ENCODE measurements at regions not wholly inside any gene's neighbourhood (a gene's known extent, or its start where the extent isn't known, plus 50 kb on each side); places are given as distances from the start of the nearest gene placed in this dataset.

DNA sequence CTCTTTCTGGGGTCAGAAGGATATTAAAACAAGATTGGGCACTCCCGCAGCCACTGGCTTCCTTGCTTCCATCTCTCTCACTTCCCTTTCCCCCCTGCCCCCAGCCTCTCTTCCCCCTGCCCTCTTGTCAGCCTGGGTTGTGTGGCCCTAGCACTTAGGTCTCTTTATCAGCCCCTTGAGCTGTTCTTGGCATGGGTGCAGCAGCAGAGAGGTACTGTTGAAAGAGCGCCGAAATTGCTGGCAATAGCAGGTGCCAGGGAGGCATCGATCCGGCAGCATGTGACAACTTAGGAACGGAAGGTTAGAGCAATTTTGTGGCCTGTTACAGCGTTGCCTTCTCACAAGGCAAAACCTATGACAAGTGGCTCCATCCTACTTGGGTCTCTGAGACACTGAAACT, 333.1 kb upstream of the IGFBP7 start:
- Mint-ChIP-seq H3K27ac (no peak overlapping the region), H3K4me3 (no peak overlapping the region), H3K9me3 (no peaks in the 10 kb centered on the region), H3K27me3 (ENCODE audit: low read depth, poor library complexity) (no peaks in the 10 kb centered on the region), H3K4me1 (peaks cover 53% of the 10 kb centered on the region), H3K36me3 (ENCODE audit: low read depth) (no peaks in the 10 kb centered on the region)
- no peak for DNase-seq
- TF ChIP-seq, protein P1, sequence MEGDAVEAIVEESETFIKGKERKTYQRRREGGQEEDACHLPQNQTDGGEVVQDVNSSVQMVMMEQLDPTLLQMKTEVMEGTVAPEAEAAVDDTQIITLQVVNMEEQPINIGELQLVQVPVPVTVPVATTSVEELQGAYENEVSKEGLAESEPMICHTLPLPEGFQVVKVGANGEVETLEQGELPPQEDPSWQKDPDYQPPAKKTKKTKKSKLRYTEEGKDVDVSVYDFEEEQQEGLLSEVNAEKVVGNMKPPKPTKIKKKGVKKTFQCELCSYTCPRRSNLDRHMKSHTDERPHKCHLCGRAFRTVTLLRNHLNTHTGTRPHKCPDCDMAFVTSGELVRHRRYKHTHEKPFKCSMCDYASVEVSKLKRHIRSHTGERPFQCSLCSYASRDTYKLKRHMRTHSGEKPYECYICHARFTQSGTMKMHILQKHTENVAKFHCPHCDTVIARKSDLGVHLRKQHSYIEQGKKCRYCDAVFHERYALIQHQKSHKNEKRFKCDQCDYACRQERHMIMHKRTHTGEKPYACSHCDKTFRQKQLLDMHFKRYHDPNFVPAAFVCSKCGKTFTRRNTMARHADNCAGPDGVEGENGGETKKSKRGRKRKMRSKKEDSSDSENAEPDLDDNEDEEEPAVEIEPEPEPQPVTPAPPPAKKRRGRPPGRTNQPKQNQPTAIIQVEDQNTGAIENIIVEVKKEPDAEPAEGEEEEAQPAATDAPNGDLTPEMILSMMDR (IDR thresholded peaks at IDR 0.05) = no peak

DNA sequence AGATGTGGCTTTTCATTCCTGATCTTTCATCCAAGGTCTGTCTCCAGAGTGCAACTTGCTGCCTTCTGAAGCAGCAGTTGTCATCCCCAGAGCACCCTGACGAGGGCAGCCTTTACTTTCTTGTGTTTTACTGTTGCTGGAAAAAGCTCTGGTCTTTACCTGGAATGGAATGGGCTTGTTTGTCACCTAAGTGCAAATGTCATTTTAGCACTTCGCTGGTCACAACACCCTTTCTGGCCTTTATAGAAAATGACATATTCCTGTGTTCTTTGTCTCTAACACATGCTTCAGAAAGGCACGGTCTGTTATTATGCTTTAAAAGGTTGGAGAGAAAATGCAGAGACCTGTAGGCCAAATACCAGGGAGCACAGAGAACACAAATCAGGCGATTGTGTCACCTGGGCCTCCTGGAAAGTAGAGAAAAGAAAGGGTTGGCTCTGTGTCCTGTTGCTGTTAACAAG, 332.7 kb upstream of the IGFBP7 start:
- Mint-ChIP-seq H3K9me3 (no peaks in the 10 kb centered on the region), H3K4me1 (peaks cover 53% of the 10 kb centered on the region), H3K27ac (no peak overlapping the region), H3K4me3 (no peak overlapping the region), H3K36me3 (ENCODE audit: low read depth) (no peaks in the 10 kb centered on the region), H3K27me3 (ENCODE audit: low read depth, poor library complexity) (no peaks in the 10 kb centered on the region)
- TF ChIP-seq, protein P1 (IDR thresholded peaks at IDR 0.05) = peak; percentile 90
- peak; percentile 67 for DNase-seq

DNA sequence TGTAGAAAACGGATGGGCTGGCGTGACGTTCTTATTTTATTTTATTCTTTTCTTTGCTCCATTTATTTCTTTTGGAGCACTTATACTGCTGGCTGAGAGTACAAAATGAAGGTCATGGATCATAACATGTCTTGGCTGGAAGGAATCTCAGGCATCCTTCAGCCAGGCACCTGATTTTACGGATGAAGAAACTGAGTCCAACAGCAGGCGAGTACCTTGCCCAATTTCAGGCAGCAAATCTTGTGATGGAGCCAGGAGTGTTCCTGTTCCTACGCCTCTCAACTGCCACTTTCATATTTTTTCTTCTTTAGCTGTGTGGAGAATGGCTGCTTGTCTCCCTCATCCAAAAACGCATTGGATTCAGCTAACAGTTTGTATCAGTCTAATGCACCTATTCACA, 332.1 kb upstream of the IGFBP7 start:
- Mint-ChIP-seq H3K36me3 (ENCODE audit: low read depth) (no peaks in the 10 kb centered on the region), H3K27ac (no peak overlapping the region), H3K9me3 (no peaks in the 10 kb centered on the region), H3K27me3 (ENCODE audit: low read depth, poor library complexity) (no peaks in the 10 kb centered on the region), H3K4me3 (no peak overlapping the region), H3K4me1 (peaks cover 53% of the 10 kb centered on the region)
- DNase-seq = no peak
- TF ChIP-seq, protein P1 (IDR thresholded peaks at IDR 0.05) = no peak

DNA sequence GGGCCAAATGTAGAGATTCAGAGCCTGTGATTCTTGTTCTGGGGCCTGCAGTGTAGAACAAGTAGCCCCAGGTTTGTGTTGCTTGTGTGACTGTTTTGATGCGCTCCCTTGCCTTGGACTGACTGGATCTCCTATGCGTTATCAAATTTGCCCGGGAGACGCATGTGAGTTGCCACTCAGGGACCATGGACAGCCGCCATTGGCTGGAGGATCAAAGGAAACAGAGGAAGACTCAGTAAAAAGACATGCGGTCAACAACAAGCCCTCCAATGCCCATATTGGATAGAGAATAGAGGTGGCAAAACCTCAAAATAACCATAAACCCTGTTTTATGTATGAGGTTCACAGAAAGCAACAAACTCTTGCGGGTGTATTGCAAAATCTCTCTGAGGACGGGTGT, 327.5 kb upstream of the IGFBP7 start:
- no peaks in the 10 kb centered on the region for H3K27me3 Mint-ChIP-seq (ENCODE audit: low read depth, poor library complexity)
- no peaks in the 10 kb centered on the region for H3K36me3 Mint-ChIP-seq (ENCODE audit: low read depth)
- peaks cover 10% of the 10 kb centered on the region for H3K4me1 Mint-ChIP-seq
- no peak overlapping the region for H3K27ac Mint-ChIP-seq
- TF ChIP-seq, protein P1 (IDR thresholded peaks at IDR 0.05) = no peak
- H3K4me3 Mint-ChIP-seq = no peak overlapping the region
- no peak for DNase-seq
- H3K9me3 Mint-ChIP-seq = no peaks in the 10 kb centered on the region

DNA sequence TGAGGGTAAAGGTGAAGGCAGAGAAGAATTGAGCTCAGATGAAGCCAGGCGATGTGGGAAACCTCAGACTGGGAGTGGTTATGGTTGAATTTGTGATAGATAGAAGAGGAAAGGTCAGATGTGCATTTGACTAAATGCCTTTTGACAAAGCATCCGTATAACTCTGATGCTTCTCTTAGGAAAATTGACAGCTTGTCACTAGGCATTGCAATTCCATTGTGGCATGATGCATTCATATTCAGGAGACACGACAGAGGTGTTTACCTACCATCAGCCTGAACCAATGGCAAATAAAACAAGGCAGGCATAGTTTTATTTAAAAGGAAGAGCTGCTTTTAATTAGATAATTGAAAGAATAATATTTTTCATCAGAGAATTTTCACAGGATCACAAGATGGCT, 325.1 kb upstream of the IGFBP7 start:
- Mint-ChIP-seq H3K36me3 (ENCODE audit: low read depth) (no peaks in the 10 kb centered on the region), H3K27ac (no peak overlapping the region), H3K4me3 (no peak overlapping the region), H3K27me3 (ENCODE audit: low read depth, poor library complexity) (peaks cover 7% of the 10 kb centered on the region), H3K9me3 (no peaks in the 10 kb centered on the region), H3K4me1 (no peaks in the 10 kb centered on the region)
- TF ChIP-seq, protein P1 (IDR thresholded peaks at IDR 0.05) = no peak
- DNase-seq = no peak

DNA sequence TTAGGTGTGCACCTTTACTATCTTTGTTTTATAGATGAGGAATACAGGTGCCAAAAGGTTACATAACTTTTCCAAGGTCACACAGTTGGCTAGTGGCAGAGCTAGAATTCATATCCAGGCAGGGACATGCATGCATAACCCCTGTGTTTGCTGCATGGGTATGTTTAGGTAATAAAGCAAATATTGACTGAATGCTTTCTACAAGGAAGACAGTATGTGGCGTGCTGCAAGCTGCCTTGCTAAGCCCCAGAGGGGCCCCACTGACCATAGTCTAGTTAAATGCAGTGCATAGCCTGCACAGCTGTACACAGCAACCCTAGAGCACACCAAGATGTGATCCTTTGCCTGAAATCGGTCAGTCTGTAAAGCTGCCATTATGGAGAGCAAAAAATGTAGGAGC, 320.5 kb upstream of the IGFBP7 start:
- DNase-seq = no peak
- peaks cover 13% of the 10 kb centered on the region for H3K4me1 Mint-ChIP-seq
- H3K36me3 Mint-ChIP-seq (ENCODE audit: low read depth) = no peaks in the 10 kb centered on the region
- TF ChIP-seq, protein P1 (IDR thresholded peaks at IDR 0.05) = no peak
- no peaks in the 10 kb centered on the region for H3K9me3 Mint-ChIP-seq
- peaks cover 7% of the 10 kb centered on the region for H3K27me3 Mint-ChIP-seq (ENCODE audit: low read depth, poor library complexity)
- H3K27ac Mint-ChIP-seq = no peak overlapping the region
- no peak overlapping the region for H3K4me3 Mint-ChIP-seq
